HepG2 (cell line): ENCODE measurements at regions not wholly inside any gene's neighbourhood (a gene's known extent, or its start where the extent isn't known, plus 50 kb on each side); places are given as distances from the start of the nearest gene placed in this dataset.

ENCODE experiments used
- ATAC-seq: fragments of 200-7000 bp; cut with Tn5 transposase; 3 replicates; pipeline ENCODE4 v1.9.1; 2020; ENCODE audit warnings: mild to moderate bottlenecking, moderate library complexity
- BruUV-seq: library from RNA; stranded (reverse); fragments of 400-500 nt; replicated peaks from 2 replicates; lab custom pipeline; 2021; lab: Mats Ljungman, UMichigan
- CTCF ChIA-PET: fragments of 300-600 bp; formaldehyde crosslinking; extraction: SDS; loops from one replicate; lab custom pipeline; 2021; ENCODE audit warnings: low total read pairs, inconsistent platforms, low intra/inter-chr PET ratio; lab: Yijun Ruan, JAX
- POLR2A ChIA-PET: fragments of 350-600 bp; sonication (Branson Sonifier 250); formaldehyde crosslinking; loops from one replicate; lab custom pipeline; 2020; ENCODE audit warnings: antibody characterized with exemption, inconsistent platforms; lab: Yijun Ruan, JAX
- DNase-seq: peaks from one replicate; pipeline ENCODE4 v3.0.0-alpha.2; 2015; ENCODE audit warnings: low spot score
- FAIRE-seq: peaks from 3 replicates; lab custom pipeline; 2011; peaks lifted over from hg19 to GRCh38; lab: Jason Lieb, UNC
- H2AFZ ChIP-seq: one replicate; pipeline ENCODE4 v1.6.1; 2011; ENCODE audit warnings: low read length, inconsistent platforms
- H3K27ac ChIP-seq: fragments of 300-600 bp; 3 replicates; pipeline ENCODE4 v1.8.0; 2011; ENCODE audit warnings: mixed run types, mild to moderate bottlenecking, mixed read lengths, low read length, inconsistent platforms; ENCODE audit not compliant: insufficient read depth; ENCODE audit errors: extremely low read length
- H3K27me3 ChIP-seq, 2 experiments: fragments of 200-600 bp in 1 of 2; 2 replicates in 1 of 2; 3 replicates in 1 of 2; pipeline versions ENCODE4 v1.6.0 to v1.8.0; 2011; ENCODE audit warnings: low read length in 2 of 2, mild to moderate bottlenecking in 2 of 2, moderate library complexity in 2 of 2, inconsistent platforms in 1 of 2; ENCODE audit not compliant: insufficient read depth in 2 of 2, control insufficient read depth in 1 of 2
- H3K36me3 ChIP-seq, 2 experiments: fragments of 200-600 bp in 1 of 2; replicated peaks in 1 of 2; 2 replicates in 1 of 2; 3 replicates in 1 of 2; pipeline versions ENCODE4 v1.5.1 to v1.8.0; 2011; ENCODE audit warnings: low read length in 2 of 2, inconsistent platforms in 1 of 2; ENCODE audit not compliant: insufficient read depth in 2 of 2, control insufficient read depth in 1 of 2
- H3K4me1 ChIP-seq: 2 replicates; pipeline ENCODE4 v1.5.1; 2012; ENCODE audit warnings: low read length, inconsistent platforms; ENCODE audit not compliant: insufficient read depth
- H3K4me2 ChIP-seq: 2 replicates; pipeline ENCODE4 v1.6.0; 2011; ENCODE audit warnings: low read depth, low read length, inconsistent platforms
- H3K4me3 ChIP-seq, 3 experiments: fragments of 200-600 bp in 1 of 3; sonication (generic), shearing (Covaris generic) in 1 of 3; replicated peaks in 1 of 3; 2 replicates each; pipeline ENCODE4 v1.5.1; 2011 to 2016; ENCODE audit warnings: low read length in 3 of 3, inconsistent platforms in 2 of 3, low read depth in 2 of 3, mild to moderate bottlenecking in 2 of 3, control low read depth in 1 of 3, mixed read lengths in 1 of 3; ENCODE audit not compliant: insufficient read depth in 1 of 3
- H3K79me2 ChIP-seq: one replicate; pipeline ENCODE4 v1.6.1; 2011; ENCODE audit warnings: low read length, inconsistent platforms; ENCODE audit not compliant: insufficient read depth
- H3K9ac ChIP-seq: 2 replicates; pipeline ENCODE4 v1.6.0; 2011; ENCODE audit warnings: mild to moderate bottlenecking, low read depth, low read length, inconsistent platforms; ENCODE audit not compliant: insufficient read depth
- H3K9me3 ChIP-seq: 2 replicates; pipeline ENCODE4 v1.5.1; 2012; ENCODE audit warnings: mild to moderate bottlenecking, low read length
- H4K20me1 ChIP-seq: 2 replicates; pipeline ENCODE4 v1.6.0; 2011; ENCODE audit warnings: inconsistent platforms, mild to moderate bottlenecking, low read length, moderate library complexity; ENCODE audit not compliant: insufficient read depth
- ARHGAP35 ChIP-seq: sonication (generic); formaldehyde crosslinking; IDR thresholded peaks from 2 replicates; pipeline ENCODE4 v1.9.0; 2022; ENCODE audit warnings: mild to moderate bottlenecking, inconsistent platforms, moderate library complexity, missing genetic modification reagents, borderline replicate concordance
- BCL6 ChIP-seq: IDR thresholded peaks from 2 replicates; pipeline ENCODE4 v1.6.1; 2016; ENCODE audit warnings: missing genetic modification reagents, missing compliant biosample characterization
- HIVEP1 ChIP-seq: sonication (generic); formaldehyde crosslinking; IDR thresholded peaks from 2 replicates; pipeline ENCODE4 v1.4.0; 2020; ENCODE audit warnings: mild to moderate bottlenecking, missing genetic modification reagents
- HMGXB4 ChIP-seq, 2 experiments: sonication (generic) in 1 of 2; formaldehyde crosslinking in 1 of 2; IDR thresholded peaks; 2 replicates each; pipeline versions ENCODE4 v1.4.0 to v1.6.1; 2018 to 2020; ENCODE audit warnings: missing genetic modification reagents in 2 of 2, borderline replicate concordance in 1 of 2, low read depth in 1 of 2, mild to moderate bottlenecking in 1 of 2, missing biosample characterization in 1 of 2
- LCORL ChIP-seq, 2 experiments: fragments of 450-650 bp in 1 of 2; sonication (generic) in 1 of 2; formaldehyde crosslinking in 1 of 2; IDR thresholded peaks; 2 replicates each; pipeline versions ENCODE4 v1.5.0 to v1.6.1; 2017 to 2020; ENCODE audit warnings: antibody characterized with exemption in 1 of 2, missing genetic modification reagents in 1 of 2
- RBM39 ChIP-seq: fragments of 200-400 bp; formaldehyde crosslinking; IDR thresholded peaks from one replicate; pipeline ENCODE4 v1.6.1; 2018; ENCODE audit warnings: antibody characterized with exemption, mild to moderate bottlenecking, low read depth, low read length; ENCODE audit not compliant: poor library complexity, severe bottlenecking
- SMARCE1 ChIP-seq: fragments of 450-650 bp; IDR thresholded peaks from 2 replicates; pipeline ENCODE4 v1.6.1; 2017; ENCODE audit warnings: borderline replicate concordance
- SSRP1 ChIP-seq: IDR thresholded peaks from 2 replicates; pipeline ENCODE4 v1.6.1; 2016; ENCODE audit warnings: control low read depth
- TRIM24 ChIP-seq: sonication (generic); formaldehyde crosslinking; IDR thresholded peaks from 2 replicates; pipeline ENCODE4 v1.8.0; 2022; ENCODE audit warnings: mild to moderate bottlenecking, missing genetic modification reagents
- ZMAT3 ChIP-seq: sonication (generic); formaldehyde crosslinking; conservative IDR thresholded peaks from 2 replicates; pipeline ENCODE4 v1.7.0; 2021; ENCODE audit warnings: missing genetic modification reagents
- ZNF143 ChIP-seq: sonication (generic); formaldehyde crosslinking; IDR thresholded peaks from 2 replicates; pipeline ENCODE4 v1.4.0; 2020; ENCODE audit warnings: missing genetic modification reagents
- ZNF274 ChIP-seq: sonication (generic); formaldehyde crosslinking; IDR thresholded peaks from 2 replicates; pipeline ENCODE4 v1.5.1; 2020; ENCODE audit warnings: mild to moderate bottlenecking, missing genetic modification reagents
- ZNF589 ChIP-seq: sonication (generic); formaldehyde crosslinking; conservative IDR thresholded peaks from 2 replicates; pipeline ENCODE4 v1.8.0; 2022; ENCODE audit warnings: mild to moderate bottlenecking, moderate library complexity, missing genetic modification reagents
- ZNF720 ChIP-seq: sonication (generic); formaldehyde crosslinking; IDR thresholded peaks from 2 replicates; pipeline ENCODE4 v1.4.0; 2020; ENCODE audit warnings: missing genetic modification reagents
- ZNF883 ChIP-seq: sonication (generic); formaldehyde crosslinking; IDR thresholded peaks from 2 replicates; pipeline ENCODE4 v1.5.1; 2020; ENCODE audit warnings: mild to moderate bottlenecking, missing genetic modification reagents; ENCODE audit errors: not compliant biosample characterization
- ZSCAN31 ChIP-seq: sonication (generic); formaldehyde crosslinking; IDR thresholded peaks from 2 replicates; pipeline ENCODE4 v1.5.0; 2020; ENCODE audit warnings: low read depth, mild to moderate bottlenecking, missing genetic modification reagents
- WGBS: methylation state at CpG from one replicate; pipeline ENCODE4 v1.1.6; 2017; ENCODE audit warnings: low lambda C conversion rate; 5-methylcytosine and 5-hydroxymethylcytosine counted together
- in situ Hi-C: cut with HindIII; loops from 2 replicates; pipeline ENCODE4 v1.10.0; 2017; ENCODE audit warnings: low pct_unique_long_range_greater_than_20kb; ENCODE audit not compliant: extremely low pct_ligation_motif_present
- intact Hi-C: fragments of 100-400 bp; cut with micrococcal nuclease; formaldehyde crosslinking; loops from one replicate; pipeline ENCODE4 v1.10.0; 2022; ENCODE audit not compliant: unreplicated experiment
- TF ChIP-seq, protein P1 (sequence below): sonication (generic); formaldehyde crosslinking; IDR thresholded peaks from 2 replicates; pipeline ENCODE4 v1.5.0; 2020; ENCODE audit warnings: missing genetic modification reagents

- H3K36me3 ChIP-seq, result no peaks in the 10 kb centered on the region
- H3K9me3 ChIP-seq, result peaks cover 10% of the 10 kb centered on the region; the same call in 1 of the 2 replicates
- TF ChIP-seq SSRP1 (no peak), ZNF883 (CRISPR knock-in tag) (no peak), ZMAT3 (CRISPR knock-in tag) (no peak), ARHGAP35 (CRISPR knock-in tag) (no peak), ZSCAN31 (CRISPR knock-in tag) (no peak), ZNF143 (CRISPR knock-in tag) (no peak), RBM39 (no peak), BCL6 (CRISPR knock-in tag) (no peak), SMARCE1 (no peak), ZNF589 (CRISPR knock-in tag) (no peak), ZNF720 (no peak), TRIM24 (CRISPR knock-in tag) (no peak), LCORL (IDR thresholded peaks at IDR 0.05) (no peak), LCORL (CRISPR knock-in tag; IDR thresholded peaks at IDR 0.05) (no peak), HIVEP1 (CRISPR knock-in tag) (no peak), HMGXB4 (CRISPR knock-in tag; IDR thresholded peaks at IDR 0.05; ENCODE audit: borderline replicate concordance in 1 of 2, low read depth in 1 of 2) (no peak), ZNF274 (CRISPR knock-in tag) (no peak)
- TF ChIP-seq, protein P1, sequence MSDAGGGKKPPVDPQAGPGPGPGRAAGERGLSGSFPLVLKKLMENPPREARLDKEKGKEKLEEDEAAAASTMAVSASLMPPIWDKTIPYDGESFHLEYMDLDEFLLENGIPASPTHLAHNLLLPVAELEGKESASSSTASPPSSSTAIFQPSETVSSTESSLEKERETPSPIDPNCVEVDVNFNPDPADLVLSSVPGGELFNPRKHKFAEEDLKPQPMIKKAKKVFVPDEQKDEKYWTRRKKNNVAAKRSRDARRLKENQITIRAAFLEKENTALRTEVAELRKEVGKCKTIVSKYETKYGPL, result no peak
- DNase-seq, result no peak
- no peak overlapping the region for H3K9ac ChIP-seq
- no peak overlapping the region for H3K4me2 ChIP-seq
- no peak overlapping the region for H2AFZ ChIP-seq
- H3K4me1 ChIP-seq, result no peaks in the 10 kb centered on the region
- no peak for ATAC-seq
- no TSS peak for BruUV-seq
- no peaks in the 10 kb centered on the region for H3K27me3 ChIP-seq
- no peaks in the 10 kb centered on the region for H3K79me2 ChIP-seq
- no peak overlapping the region for H3K4me3 ChIP-seq
- ChIA-PET CTCF (no interaction called here), POLR2A (no interaction called here)
- FAIRE-seq, result no peak
- H4K20me1 ChIP-seq, result no peaks in the 10 kb centered on the region
- intact Hi-C loops, result no loop called here
- WGBS, result 4% methylated on average over 3 of the region's 7 CpGs
- H3K27ac ChIP-seq, result no peak overlapping the region
- in situ Hi-C loops, result no loop called here
Observed at GRCh38 chr7:136526408-136527105, 341.9 kb upstream of the CHRM2 start.
